ENCODE measurements at regions not wholly inside any gene's neighbourhood (a gene's known extent, or its start where the extent isn't known, plus 50 kb on each side); places are given as distances from the start of the nearest gene placed in this dataset.

DNA sequence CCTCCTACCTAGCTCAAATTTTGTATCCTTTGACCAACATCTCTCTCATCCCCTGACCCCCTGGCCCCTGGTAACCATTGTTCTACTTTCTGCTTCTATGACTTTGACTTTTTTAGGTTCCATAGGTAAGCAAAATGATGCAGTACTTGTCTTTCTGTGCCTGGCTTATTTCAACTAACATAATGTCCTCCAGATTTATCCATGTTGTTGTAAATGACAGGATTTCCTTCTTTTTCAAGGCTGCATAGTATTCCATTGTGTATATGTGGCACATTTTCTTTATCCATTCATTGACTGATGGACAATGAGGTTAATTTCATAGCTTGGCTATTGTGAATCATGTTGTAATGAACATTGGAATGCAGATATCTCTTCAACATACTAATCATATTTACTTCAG, 170.1 kb downstream of the DPY19L2 start:
- TF ChIP-seq, protein P1, sequence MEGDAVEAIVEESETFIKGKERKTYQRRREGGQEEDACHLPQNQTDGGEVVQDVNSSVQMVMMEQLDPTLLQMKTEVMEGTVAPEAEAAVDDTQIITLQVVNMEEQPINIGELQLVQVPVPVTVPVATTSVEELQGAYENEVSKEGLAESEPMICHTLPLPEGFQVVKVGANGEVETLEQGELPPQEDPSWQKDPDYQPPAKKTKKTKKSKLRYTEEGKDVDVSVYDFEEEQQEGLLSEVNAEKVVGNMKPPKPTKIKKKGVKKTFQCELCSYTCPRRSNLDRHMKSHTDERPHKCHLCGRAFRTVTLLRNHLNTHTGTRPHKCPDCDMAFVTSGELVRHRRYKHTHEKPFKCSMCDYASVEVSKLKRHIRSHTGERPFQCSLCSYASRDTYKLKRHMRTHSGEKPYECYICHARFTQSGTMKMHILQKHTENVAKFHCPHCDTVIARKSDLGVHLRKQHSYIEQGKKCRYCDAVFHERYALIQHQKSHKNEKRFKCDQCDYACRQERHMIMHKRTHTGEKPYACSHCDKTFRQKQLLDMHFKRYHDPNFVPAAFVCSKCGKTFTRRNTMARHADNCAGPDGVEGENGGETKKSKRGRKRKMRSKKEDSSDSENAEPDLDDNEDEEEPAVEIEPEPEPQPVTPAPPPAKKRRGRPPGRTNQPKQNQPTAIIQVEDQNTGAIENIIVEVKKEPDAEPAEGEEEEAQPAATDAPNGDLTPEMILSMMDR (IDR thresholded peaks at IDR 0.05), result no peak
- TF ChIP-seq POLR2A (IDR thresholded peaks at IDR 0.05), result no peak
